GM19397 (cell line): ENCODE measurements at regions not wholly inside any gene's neighbourhood (a gene's known extent, or its start where the extent isn't known, plus 50 kb on each side); places are given as distances from the start of the nearest gene placed in this dataset.
A peak's percentile ranks its signal among the peaks of the same experiment; 100 is the strongest.

Source experiments
- ATAC-seq: cut with Tn5 transposase; IDR thresholded peaks from one replicate; pipeline ENCODE4 v1.9.1; 2021; ENCODE audit warnings: mild to moderate bottlenecking, moderate library complexity; ENCODE audit not compliant: unreplicated experiment

GRCh38 chr6:127641905-127642304 lies 64.9 kb downstream of the C6orf58 start:
- ATAC-seq, result peak; percentile 75
